ENCODE measurements at regions not wholly inside any gene's neighbourhood (a gene's known extent, or its start where the extent isn't known, plus 50 kb on each side); places are given as distances from the start of the nearest gene placed in this dataset.

DNA sequence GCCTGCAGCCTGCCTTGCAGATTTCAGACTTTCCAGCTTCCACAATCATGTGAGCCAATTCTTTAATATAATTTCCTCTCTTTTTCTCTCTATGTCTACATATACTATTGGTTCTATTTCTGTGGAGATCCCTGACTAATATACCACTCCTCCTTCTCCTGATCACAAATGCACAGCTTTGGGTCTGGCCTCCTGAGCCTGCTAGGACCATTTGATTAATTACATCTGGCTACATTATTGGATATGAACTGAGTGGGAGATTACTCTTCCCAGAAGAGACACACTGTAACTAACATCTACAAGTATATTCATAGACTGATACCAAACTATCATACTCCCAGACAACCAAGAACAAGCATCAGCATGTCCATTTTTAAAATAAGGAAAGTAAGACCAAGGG is 188.9 kb upstream of the LMCD1 start:
- TF ChIP-seq POLR2A (IDR thresholded peaks at IDR 0.05; ENCODE audit: low read depth, low read length) (no peak), CHD1 (IDR thresholded peaks at IDR 0.05; ENCODE audit: low read depth, low read length) (no peak), CEBPB (IDR thresholded peaks at IDR 0.05; ENCODE audit: low read depth, low read length) (no peak), RCOR1 (IDR thresholded peaks at IDR 0.05; ENCODE audit: insufficient replicate concordance, low read length) (no peak), MAFK (IDR thresholded peaks at IDR 0.05; ENCODE audit: low read depth, low read length) (no peak), RAD21 (IDR thresholded peaks at IDR 0.05; ENCODE audit: low read length) (no peak), USF2 (IDR thresholded peaks at IDR 0.05; ENCODE audit: low read depth, low read length) (no peak), RFX5 (IDR thresholded peaks at IDR 0.05; ENCODE audit: low read depth, low read length) (no peak), NFE2L2 (IDR thresholded peaks at IDR 0.05; ENCODE audit: low read depth, low read length) (no peak), FOS (IDR thresholded peaks at IDR 0.05; ENCODE audit: low read depth, low read length) (no peak)
- TF ChIP-seq, protein P1, sequence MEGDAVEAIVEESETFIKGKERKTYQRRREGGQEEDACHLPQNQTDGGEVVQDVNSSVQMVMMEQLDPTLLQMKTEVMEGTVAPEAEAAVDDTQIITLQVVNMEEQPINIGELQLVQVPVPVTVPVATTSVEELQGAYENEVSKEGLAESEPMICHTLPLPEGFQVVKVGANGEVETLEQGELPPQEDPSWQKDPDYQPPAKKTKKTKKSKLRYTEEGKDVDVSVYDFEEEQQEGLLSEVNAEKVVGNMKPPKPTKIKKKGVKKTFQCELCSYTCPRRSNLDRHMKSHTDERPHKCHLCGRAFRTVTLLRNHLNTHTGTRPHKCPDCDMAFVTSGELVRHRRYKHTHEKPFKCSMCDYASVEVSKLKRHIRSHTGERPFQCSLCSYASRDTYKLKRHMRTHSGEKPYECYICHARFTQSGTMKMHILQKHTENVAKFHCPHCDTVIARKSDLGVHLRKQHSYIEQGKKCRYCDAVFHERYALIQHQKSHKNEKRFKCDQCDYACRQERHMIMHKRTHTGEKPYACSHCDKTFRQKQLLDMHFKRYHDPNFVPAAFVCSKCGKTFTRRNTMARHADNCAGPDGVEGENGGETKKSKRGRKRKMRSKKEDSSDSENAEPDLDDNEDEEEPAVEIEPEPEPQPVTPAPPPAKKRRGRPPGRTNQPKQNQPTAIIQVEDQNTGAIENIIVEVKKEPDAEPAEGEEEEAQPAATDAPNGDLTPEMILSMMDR (conservative IDR thresholded peaks at IDR 0.05; ENCODE audit: low read depth, low read length) = no peak
- TF ChIP-seq, protein P2, sequence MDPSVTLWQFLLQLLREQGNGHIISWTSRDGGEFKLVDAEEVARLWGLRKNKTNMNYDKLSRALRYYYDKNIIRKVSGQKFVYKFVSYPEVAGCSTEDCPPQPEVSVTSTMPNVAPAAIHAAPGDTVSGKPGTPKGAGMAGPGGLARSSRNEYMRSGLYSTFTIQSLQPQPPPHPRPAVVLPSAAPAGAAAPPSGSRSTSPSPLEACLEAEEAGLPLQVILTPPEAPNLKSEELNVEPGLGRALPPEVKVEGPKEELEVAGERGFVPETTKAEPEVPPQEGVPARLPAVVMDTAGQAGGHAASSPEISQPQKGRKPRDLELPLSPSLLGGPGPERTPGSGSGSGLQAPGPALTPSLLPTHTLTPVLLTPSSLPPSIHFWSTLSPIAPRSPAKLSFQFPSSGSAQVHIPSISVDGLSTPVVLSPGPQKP (IDR thresholded peaks at IDR 0.05; ENCODE audit: borderline replicate concordance, low read depth, low read length) = no peak

All from IMR-90 (cell line).